Epithelial cell of esophagus (primary cell): ENCODE measurements at regions not wholly inside any gene's neighbourhood (a gene's known extent, or its start where the extent isn't known, plus 50 kb on each side); places are given as distances from the start of the nearest gene placed in this dataset.
A peak's percentile ranks its signal among the peaks of the same experiment; 100 is the strongest.

Experiments
- DNase-seq: peaks from one replicate; pipeline ENCODE4 v3.0.0; 2010; ENCODE audit warnings: low read depth
- H3K4me3 ChIP-seq: 2 replicates; pipeline ENCODE4 v1.5.1; 2011; ENCODE audit warnings: mild to moderate bottlenecking, low read length, control low read depth
- TF ChIP-seq, protein P1 (sequence below): IDR thresholded peaks from 2 replicates; pipeline ENCODE4 v1.5.1; 2011; ENCODE audit warnings: low read depth, mild to moderate bottlenecking, low read length, control low read depth, inconsistent platforms; ENCODE audit not compliant: insufficient read depth; ENCODE audit errors: missing control alignments

DNA sequence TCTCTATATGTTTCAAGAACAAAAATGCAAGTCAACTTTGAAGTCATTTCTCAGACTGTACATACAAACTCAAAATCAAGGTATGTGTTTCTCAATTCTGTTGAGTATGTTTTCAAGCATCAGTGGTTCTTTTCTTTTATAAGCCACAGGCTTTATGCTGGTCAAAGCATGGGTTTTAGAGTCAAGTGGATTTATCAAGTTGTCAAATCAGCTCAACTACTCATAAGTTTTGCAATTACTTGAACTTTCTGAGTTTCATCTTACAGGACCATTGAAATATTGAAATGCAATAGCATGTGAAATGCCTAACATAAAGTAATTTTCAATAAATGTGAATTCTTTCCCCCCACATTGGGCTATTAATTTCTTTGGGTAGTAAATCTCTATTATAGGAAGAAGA is 239.9 kb upstream of the DKK2 start:
- TF ChIP-seq, protein P1, sequence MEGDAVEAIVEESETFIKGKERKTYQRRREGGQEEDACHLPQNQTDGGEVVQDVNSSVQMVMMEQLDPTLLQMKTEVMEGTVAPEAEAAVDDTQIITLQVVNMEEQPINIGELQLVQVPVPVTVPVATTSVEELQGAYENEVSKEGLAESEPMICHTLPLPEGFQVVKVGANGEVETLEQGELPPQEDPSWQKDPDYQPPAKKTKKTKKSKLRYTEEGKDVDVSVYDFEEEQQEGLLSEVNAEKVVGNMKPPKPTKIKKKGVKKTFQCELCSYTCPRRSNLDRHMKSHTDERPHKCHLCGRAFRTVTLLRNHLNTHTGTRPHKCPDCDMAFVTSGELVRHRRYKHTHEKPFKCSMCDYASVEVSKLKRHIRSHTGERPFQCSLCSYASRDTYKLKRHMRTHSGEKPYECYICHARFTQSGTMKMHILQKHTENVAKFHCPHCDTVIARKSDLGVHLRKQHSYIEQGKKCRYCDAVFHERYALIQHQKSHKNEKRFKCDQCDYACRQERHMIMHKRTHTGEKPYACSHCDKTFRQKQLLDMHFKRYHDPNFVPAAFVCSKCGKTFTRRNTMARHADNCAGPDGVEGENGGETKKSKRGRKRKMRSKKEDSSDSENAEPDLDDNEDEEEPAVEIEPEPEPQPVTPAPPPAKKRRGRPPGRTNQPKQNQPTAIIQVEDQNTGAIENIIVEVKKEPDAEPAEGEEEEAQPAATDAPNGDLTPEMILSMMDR = no peak
- DNase-seq = no peak
- no peak overlapping the region for H3K4me3 ChIP-seq

DNA sequence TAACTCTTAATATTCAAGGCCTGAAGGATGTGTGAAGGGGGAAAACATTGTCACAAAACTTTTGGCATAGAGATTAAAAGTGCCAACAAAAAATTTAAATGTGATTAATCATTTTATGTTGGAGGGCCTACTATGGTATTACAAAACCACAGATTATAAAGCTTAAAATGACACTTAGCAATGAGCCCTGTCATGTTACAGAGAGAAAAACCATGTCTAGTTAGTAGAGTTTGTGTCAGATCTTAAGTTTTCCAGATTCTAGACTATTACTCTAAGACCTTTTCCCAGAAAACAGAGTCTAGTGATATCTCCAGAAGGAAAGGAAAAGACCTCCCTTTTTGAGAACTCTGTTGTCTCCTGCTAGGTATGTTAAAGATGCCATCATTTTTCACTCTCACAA is 239.1 kb upstream of the DKK2 start:
- no peak overlapping the region for H3K4me3 ChIP-seq
- no peak for DNase-seq
- TF ChIP-seq, protein P1 = no peak

DNA sequence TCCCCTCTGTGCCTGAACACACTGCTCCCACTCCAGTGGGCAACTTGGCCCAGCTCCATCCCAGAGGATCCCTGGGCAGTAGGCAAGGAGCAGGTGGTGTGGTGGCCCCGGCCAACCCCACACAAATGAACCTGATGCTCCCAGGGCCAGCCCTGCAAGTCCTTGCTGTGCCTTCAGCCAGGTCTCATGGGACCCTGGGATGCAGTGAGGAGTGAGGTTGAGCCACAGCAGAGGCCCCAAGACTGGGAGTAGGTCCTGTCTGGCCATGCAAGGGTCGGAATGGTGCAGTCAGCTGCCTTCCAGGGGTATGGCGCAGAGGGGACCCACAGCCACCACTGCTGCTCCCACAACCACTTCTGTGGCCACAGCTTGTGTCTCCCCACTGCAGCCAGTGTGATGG is 234.5 kb upstream of the DKK2 start:
- H3K4me3 ChIP-seq = no peak overlapping the region

DNA sequence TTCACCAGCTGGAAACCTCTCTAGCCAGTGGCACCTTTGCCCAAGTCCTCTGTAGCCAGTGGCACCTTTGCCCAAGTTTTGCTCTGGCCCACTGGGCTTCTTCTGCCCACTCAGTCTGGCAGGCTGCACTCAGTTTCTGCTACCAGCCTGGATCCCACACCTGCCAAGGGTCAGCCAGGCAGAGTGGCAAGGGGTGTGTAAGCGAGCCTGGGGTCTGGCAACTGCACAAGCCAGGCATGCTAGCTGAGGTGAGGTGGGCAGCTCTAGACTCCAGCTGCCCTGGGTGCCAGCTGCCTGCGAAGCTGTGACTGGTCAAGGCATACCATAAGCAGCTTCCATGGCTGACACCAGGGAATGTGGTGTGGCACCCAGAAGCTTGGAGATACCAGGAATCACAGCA is 233.1 kb upstream of the DKK2 start:
- H3K4me3 ChIP-seq = no peak overlapping the region
- TF ChIP-seq, protein P1 = no peak
- no peak for DNase-seq

More for the DNA sequence above, 234.5 kb upstream of the DKK2 start:
- TF ChIP-seq, protein P1 = no peak
- no peak for DNase-seq

DNA sequence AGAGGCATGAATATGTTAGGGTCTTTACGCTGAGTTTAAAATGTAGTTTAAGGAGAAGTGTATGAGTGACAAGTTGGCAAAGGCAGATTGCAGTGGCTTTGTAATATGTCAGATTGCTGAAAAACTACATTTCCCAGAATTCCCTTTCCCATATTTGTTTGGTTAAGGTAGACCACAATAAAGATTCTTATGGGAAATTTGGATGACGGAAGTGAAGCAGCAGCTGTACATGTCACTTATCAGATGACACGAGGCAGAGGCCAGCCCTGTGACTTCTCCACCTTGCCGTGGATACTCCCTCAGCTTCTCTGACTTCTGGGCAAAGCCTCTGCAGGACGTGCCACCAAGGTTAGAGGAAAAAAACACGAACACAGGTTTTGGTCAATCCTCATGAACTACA is 229.7 kb upstream of the DKK2 start:
- no peak for DNase-seq
- H3K4me3 ChIP-seq = no peak overlapping the region
- TF ChIP-seq, protein P1 = no peak

DNA sequence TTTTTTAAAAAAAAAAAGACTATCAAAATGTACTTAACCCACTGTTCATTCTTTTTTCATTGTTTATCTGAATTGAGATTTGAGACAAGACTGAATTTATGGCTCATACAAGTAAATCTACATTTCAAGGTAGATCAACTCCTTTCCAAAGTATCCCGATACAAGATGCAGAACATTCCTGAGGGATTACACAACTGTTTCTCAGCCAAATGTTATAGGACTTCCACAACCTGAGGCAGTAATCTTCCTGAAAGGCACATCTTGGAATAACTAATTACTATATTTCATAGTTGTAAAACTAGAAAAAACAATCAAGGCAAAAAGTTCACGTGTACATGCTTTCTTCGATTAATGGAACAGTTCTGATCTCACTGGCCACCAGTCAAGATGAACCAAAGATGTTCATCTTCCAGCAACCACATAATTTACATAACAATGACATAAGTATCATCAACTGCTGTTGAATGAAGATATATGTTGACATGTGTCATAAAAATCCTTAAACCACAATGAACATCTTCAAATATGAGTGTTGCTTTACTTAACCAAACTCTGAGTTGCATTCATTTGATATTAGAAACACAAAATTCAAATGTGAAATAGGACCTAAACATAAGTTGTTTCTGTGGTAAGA is 225.2 kb upstream of the DKK2 start:
- H3K4me3 ChIP-seq = no peak overlapping the region
- TF ChIP-seq, protein P1 = no peak
- DNase-seq = peak; percentile 63

DNA sequence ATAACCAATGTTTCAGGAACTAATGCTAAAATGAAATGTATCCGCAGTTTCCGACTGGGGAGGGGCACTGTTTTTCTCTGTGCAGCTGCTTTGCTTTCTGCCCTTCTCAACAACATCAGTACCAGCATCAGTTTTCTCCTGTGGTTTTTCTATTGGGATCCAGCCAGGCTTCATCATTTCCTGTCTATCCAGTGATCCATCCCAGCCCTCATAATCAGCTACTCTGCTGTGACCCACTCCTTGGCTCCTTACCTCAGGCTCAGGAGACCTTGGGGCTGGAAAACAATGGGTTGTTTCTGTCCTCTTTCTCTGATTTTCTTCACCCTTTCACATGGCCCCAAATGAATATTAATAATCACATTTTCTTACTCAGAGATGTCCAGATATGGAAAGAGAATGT is 222.2 kb upstream of the DKK2 start:
- H3K4me3 ChIP-seq = no peak overlapping the region
- DNase-seq = peak; percentile 53

More for the DNA sequence above, 222.2 kb upstream of the DKK2 start:
- TF ChIP-seq, protein P1 = no peak
